ENCODE measurements at regions not wholly inside any gene's neighbourhood (a gene's known extent, or its start where the extent isn't known, plus 50 kb on each side); places are given as distances from the start of the nearest gene placed in this dataset.

DNA sequence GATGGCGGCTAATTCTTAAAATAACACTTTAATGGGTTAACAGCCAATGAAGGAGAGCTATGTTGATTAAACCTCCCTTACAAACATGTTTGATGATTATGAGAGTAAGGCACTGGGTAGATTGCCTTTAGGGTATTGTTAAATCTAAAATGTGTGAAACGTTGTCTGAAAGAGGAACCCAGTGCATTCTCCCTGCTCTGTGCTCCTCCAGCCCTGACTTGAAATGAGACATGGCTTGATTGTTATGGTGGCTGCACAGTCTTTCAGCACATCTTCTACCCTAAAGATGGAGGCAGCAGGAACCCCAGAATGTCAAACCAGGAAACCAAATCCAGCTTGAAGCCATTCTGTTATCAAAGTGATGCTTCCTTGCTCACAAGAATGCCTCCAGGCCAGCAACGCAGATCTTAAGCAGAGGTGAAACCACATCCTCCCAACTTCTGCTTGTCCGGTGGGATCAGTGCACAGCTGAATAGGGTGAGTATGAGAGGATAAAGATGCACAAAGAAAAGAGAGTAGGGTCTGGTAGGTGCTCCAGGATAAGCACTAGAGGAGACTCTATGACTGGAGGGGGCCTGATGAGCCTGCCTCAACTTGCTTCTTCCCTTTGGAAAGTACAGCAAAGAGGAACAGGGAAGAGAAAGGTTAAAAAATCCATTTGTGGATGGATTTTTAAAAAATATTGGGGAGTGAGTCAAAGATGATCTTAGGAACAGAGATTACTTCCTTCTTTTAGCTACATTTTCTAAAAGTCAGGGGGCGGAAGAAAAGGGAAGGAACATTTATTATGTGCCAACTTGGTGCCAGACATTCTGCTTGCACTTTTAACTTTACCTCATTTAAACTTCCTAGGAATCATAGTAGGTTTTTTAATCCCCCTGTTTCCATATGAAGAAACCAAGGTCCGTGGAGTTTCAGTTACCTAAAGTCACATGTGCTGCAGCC, 523.0 kb downstream of the TXNL1 start:
- FAIRE-seq, result no peak

DNA sequence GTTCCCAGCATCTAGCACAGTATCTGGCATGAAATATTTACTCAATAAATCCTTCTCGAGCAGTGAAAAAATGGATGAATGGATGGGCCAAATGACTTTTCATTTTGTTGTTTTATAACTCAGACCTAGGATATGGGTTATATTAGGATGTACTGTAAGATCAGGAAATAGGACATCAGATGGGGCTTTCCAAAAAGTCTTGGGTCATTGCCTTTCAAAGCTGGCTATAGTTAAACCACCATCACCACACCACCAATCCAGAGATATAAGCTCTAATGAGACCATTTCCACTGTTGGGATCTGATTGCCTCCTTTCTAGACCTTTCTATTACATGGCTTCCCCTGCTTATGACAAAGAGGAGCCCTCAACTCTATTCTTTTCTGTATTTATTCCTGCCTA, 525.0 kb upstream of the TCF4 start:
- FAIRE-seq, result no peak

DNA sequence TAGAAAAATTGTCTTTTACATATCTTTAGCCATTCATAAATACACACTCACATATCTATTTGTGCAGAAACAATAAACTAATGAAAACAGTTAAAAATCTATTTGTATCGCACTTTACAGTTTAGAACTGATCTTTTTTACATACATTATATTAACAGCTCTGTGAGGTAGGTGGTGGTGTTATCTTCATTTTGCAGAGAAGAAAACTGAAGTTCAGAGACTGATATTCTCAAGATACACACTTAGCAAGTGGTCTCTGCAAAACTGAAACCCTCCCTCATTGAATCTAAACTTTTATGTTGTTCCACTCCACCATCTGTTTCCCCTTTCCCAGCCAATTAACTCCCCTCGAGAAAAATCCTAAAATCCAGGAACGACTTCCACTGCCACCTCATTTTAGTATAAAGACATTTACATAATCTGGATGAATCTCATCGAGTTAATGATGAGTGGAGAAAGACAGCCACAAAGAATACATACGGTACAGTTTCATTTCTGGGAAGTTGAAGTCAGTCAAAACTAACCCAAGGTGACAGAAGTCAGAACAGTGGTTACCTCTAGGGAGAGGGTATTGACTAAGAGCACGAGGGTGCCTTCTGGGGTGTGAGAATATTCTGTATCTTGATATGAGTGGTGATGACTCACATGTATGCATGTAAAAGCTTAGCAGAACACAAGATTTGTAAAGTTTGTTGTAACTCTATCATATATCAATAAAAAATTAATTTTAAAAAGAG, 524.2 kb upstream of the TCF4 start:
- no peak for FAIRE-seq

DNA sequence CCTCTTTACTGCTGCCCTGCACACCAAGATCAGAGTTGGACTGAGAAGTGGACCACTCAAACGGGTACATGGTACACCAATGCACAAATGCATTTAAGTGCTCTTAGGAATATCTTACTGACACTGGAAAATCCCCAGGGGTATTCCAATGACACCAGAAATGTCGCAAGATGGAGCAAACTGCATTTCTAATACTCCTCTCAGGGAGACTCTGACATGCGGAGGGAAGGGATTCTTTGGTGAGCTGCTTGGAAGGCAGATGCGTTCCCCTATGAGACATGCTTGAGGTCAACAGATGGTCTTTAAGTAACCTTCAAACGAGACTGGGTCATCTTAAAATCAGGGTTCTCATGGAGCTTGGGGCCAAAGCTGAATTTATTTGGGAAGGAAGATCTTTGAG, 521.8 kb upstream of the TCF4 start:
- no peak for FAIRE-seq

DNA sequence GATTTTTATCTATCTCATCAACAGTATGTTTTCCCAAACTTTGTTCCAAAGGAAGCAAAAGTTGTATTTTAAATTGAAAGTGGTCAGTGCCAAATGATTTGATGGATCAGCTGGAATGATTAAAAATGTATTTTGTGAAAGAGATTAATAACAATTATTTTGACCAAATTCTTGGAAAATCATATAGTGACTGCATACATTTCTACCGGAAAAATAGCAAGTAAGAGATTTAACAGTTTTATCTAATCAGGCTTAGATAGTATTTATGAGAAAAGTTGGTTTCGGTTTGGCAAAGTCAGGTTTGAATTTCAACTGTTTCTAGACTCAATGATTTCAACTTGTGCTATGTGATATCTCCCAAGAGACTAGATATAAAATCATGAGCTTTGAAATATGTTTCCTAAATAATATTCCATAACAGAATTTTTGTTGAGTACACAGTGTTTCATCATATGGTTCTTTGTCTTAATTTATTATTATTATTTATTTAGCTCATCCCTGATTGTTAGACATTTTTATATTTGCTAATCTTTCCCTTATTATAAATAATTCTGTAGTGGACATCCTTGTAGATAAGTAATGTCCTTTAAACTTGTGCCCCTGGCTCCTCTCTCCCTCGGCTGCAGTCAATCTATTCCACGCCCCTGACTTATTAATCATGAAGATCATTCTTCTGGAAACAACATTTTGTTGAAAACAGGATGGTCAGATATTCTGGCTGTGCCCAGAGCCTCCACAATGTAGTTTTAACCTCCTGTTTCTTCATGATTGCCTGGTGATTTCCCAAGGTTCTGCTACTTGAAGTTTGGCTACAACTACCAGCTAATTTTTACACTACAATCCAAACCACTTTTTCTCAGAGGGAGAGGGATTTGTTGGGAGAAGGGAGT, 520.7 kb upstream of the TCF4 start:
- no peak for FAIRE-seq

DNA sequence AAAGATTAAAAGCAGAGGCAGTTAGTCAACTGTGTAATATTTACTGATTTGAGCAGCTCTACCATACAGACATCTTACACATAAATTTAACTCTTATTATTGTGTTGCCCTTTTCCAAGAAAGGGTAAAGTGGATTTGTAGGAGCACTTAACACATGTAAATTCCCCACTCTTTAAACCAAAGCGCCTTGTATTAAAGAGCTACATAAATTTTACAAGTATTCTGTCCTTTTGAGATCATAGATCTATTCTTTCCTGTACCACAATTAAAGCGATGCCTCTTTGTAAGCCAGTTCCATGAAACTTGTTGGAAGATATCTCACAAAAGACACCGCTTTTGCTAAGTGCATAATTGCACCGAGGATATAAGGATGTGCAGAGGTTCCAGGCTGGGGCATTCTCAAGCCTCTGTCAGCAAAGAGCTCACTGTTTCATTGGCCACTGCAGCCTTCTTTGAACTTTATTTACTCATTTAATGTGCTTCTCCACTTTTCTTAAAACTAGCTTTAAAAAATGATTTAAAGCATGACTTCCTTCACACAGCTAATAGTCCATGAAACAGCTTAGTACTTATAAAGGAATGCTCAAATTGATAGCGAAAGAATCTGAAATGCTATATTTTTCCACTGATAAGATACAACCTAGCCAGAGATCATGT, 520.0 kb upstream of the TCF4 start:
- no peak for FAIRE-seq

DNA sequence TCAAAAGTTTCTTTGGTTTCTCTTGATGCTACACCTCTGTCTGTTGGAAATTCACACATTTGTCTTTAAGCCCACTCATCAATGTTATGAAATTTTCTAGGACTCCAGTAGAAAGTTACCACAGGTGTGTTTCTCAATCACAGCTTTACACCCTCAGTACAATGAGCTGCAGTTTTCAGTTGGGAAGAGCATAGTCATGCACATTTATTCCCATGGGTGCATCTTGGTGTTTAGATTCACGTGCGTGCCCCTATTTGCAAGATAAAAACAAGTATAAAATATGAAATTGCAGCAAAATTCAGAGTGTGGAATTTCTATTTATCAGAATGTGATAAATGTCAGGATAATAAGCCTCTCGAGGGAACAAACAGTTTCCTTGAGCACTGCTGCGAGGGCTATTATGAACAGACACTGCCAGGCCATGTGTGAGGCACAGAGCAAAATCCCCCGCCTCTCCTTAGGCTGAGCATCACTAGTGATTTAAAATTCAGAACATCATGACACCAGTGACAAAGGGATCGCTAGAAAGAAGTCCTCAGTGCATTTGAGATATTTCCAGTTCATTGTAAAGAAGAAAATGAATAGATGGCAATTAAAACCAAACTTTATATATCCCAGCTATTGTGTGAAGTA, 512.2 kb upstream of the TCF4 start:
- no peak for FAIRE-seq

DNA sequence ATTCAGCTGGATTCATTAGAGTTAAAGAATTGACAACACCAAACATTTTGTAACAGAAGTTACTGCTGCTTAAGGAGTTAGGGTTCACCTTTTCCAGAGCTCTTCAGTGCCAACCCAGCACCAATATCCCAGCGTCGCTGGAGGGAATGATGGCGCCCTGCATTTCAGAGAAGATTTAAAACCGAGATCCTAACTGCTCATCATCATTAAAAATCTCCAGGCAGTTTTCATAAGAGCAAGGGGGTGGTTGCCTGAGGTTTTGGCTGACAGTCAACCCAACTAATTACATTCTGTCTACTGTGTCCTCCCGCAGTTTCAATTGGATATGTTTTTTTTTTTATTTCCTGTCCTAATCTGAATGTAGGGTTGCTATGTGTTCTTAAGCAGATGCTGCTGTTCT, 509.6 kb upstream of the TCF4 start:
- FAIRE-seq, result no peak

DNA sequence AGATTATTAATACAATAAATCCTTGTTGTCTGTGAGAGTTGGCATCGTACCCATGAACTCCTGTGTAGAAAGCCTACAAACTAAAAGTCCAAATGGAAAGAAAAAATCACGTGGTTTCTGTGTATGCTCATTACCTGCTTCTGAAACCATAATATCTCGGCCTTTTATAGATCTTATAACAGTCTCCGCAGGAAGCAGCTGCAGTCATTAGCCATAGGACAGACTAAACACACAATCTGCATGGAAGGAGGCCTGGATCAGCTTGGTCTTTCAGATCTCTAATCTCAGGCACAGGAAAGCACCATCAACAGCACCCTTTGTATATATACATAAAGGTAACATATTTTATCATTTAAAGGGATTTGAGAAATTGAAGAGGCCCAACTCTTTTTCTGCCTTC, 508.9 kb upstream of the TCF4 start:
- no peak for FAIRE-seq

DNA sequence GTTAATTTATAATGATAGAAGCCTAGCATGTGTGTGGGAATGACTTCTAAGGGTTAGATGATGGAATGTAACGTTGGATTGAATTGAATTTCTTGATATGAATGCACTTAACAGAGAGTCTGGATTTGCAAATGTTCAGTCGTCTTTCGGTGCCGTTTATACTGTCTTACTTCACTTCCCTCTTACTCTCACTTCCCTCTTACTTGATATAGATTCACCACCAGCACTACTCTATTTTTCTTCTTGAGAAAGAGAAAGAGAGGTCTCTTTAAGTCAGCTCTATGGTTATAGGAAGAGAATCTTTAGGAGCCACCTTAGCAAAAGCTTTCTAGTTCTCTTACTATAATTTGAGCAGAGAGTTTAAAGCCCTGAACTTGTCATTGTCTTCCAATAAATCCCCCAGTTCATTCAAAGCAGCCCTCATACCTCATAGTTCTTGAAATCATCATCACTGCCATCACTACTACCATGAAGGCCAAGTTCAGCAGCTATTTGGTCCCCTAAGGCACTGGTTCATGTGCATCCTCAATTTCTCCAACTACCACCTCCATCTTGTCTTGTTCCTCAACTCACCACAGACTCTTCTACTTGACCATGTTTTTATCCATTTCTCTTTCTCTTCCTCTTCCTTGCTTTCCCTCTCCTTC, 501.7 kb upstream of the TCF4 start:
- no peak for FAIRE-seq

DNA sequence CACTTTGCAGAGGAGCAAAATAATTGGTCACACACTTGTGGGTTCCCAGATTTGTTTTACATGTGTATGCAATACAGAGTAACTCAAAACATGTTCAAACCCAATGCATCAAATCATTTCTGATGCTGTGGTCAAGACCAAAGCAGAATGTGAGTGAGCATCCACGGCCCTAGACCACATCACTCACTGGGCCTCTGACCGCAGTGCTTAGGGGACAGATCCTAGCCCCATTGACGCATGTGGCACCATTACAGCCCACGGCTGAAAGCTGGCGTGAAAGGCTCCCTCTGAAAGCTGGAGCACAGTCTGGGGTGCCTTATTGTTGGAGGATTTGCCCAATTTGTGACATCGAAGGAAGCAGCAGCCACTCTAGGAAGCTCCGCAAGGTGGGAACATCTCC, 498.8 kb upstream of the TCF4 start:
- no peak for FAIRE-seq

DNA sequence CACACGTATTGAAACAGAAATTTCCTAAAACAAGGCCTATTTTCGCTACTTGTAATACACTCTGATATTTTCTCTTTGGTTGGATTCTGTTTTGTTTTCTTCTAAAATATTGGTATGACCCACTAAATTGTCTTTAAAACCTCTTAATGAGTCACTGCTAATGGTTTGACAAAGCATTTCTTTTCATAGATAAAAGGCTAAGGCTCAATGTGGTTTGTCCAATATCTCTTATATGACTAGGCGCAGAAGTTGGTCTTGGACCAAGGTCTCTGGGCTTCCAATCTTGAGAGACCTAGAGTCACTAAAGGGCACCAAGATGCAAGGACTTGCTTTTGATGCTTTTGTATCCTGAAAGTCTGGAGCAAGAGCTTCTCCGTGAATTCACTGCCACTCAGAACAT, 498.2 kb upstream of the TCF4 start:
- no peak for FAIRE-seq

DNA sequence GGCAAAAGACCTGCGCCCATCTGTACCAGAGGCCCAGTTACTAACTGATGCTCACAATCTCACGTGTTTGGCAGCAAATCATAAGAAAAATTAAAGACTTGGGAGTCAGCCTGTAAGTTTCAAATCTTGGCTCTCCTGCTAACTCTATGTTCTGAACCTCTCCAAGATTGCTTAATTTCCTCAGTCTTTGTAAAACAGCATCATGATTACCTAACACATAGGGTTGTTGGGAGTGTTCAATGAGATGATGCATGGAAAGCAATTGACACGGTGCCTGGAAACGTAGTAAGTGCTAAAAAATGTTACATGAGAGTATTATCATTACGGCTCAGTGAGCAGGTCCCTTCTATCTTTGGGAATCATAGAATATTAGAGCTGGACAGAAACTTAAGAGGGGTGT, 497.6 kb upstream of the TCF4 start:
- FAIRE-seq, result no peak

DNA sequence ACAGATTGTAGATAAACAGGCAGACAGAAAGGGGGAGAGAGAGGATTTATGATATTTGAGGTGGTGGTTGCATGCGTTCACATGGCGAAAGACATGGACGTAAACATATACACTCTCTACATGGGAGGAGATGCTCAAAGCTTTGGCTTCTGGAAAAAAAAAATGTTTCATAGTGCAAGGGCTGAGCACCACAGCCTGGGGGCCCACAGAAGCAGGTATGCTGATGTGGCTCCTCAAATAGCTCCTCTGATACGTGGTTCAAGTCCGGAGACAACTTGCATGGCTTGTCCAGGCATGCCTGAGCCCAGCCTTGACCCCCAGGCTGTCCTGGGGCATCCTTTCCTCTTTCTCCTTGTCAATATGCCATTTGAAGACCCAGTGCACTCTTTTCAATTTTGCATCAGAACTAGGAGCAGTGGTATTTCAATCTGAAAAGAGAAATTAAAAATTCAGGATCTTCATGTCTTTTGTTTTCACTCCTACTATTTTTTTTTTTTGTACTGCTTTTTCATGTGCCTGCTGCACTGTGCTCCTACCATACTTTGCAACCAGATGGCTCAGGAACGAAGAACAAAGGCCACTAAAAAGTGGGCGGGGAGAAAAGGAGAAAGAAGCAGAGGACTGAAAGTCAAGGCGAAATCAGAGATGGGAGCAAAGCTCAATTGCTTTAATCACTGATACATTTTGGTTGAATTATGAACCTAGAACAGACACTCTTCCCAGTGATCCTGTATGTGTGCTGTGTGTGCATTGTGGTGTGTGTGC, 495.7 kb upstream of the TCF4 start:
- FAIRE-seq, result no peak

DNA sequence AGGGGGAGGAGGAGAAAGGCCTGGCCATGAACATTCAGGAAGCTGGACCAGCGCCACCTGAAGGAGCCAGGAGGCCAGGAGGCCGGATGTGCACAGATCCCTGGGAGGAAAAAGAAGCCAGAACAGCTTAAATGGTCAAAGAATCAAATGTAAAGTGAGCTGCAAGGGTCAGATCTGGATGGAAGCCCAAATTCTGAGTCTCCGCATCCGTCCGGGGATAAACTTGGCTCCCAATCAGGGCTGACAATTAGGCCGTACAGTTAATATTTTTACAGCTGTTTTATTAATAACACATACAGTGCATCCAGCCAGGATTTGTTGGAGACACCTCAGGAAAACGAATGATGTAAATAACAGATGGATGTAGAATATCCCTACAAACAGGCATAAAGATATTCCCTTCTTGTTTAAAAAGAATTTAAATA, 495.1 kb upstream of the TCF4 start:
- FAIRE-seq, result no peak

DNA sequence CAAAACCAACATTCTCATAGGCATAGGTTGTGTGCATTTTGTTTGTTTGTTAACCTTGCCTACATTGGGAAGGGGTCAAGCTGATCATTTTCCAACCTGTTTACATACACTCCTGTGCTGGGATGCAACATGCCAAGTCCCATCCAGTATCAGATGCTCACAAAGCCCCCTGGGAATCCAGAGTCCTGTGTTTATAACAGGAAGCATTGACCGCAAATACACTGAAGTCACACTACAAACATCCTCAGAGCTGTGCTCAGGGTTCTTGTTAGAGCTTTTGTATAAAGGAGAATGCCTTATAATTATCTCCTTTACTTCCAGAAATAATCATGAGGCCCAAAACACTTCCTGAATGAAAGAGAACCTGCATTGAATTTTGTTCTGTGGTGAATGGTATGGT, 488.7 kb upstream of the TCF4 start:
- no peak for FAIRE-seq

DNA sequence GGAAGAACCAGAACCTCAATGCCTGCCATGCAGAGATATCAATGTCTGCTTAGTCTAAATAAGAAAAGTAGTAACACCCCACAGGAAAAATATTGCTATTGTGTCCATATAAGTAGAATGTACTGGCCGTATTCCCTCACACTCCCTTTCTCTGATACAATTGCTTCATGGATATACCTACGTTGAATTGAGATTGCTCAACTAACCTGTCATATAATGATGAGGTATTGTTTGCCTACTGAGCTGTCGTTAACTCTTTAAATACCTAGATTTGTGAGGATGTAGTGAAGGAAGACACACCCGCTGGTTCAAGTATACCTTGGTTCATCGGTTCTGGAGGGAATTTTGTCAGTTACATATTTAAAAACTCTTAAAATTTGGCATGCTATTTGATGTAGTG, 480.7 kb upstream of the TCF4 start:
- no peak for FAIRE-seq

DNA sequence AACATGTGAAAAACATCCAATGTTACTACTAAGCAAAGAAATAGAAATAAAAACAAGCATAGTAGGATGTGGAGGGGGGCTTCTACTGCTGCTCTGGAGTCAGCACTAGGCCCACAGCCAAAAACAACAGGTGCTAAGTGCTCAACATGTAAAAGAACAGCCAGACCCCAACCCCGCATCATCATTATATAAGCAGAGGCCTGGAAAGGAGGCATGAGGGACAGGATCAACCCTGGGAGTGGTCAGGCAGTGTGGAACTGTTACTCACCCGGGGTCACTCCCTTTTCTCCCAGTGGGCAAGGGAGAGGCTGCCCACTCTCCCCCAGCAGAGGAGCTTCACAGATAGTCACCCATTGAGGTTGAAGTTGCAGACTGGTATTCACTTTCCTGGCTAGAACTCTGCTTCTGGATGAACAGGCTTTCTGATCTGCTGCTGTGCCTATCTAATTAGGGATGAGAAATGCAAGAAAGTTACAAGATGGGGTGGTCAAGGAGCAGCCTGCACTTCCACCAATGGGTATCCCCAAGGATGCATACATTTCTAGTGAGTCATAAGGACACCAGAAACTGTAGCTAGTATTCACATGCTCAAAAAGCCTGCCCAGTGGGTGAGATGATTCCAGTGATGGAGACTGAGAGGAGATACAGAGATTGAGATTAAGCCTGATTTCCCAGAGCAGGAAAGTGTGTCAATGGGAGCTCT, 480.1 kb upstream of the TCF4 start:
- FAIRE-seq, result no peak

DNA sequence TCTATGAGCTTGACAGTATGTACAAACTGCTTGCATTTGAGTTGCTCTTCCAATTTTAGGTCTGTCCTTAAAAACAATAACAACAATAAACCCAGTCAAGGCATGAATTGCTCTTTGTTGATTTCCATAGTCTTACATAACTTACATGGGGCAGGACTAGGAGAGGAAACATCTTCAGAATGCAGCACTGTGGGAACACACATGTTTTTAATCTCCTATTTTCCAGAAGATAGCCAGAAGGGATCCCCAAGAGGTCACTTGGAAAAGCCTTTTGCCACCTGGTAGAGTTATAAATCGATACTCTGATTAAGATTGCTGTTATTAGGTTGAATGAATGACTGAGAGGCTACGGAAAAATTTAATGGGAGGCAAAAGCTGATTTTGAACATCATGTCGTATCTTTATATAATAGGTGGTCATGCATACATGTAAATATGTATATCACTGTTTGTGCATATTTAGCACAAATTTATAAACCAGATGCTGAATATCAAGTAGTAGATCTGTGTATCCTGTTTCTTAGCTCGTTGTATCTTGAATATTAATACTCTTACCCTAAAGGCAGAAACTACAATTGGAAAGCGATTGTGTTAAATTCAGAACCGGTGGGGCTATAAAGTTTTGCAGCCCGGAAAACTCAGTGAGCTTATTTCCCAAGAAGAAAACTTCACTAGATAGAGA, 479.4 kb upstream of the TCF4 start:
- FAIRE-seq, result no peak

All from colon (tissue), 2 donors.